DOHH2 (cell line): ENCODE measurements at regions not wholly inside any gene's neighbourhood (a gene's known extent, or its start where the extent isn't known, plus 50 kb on each side); places are given as distances from the start of the nearest gene placed in this dataset.

Source experiments
- H3F3A ChIP-seq: fragments of 200-600 bp; sonication (generic), shearing (Covaris generic); 2 replicates; pipeline ENCODE4 v1.6.0; 2016; ENCODE audit warnings: antibody characterized with exemption, mild to moderate bottlenecking; ENCODE audit not compliant: control insufficient read depth, insufficient read depth
- H3K27ac ChIP-seq: fragments of 200-600 bp; sonication (generic); 2 replicates; pipeline ENCODE4 v1.5.1; 2014; ENCODE audit warnings: low read depth, mild to moderate bottlenecking, low read length, moderate library complexity
- H3K27me3 ChIP-seq: fragments of 200-600 bp; sonication (generic); 2 replicates; pipeline ENCODE4 v1.6.1; 2014; ENCODE audit warnings: mild to moderate bottlenecking, low read length, mixed read lengths; ENCODE audit not compliant: control insufficient read depth
- H3K36me3 ChIP-seq: fragments of 200-600 bp; sonication (generic); 2 replicates; pipeline ENCODE4 v1.6.1; 2014; ENCODE audit warnings: mild to moderate bottlenecking, low read length, moderate library complexity, mixed read lengths; ENCODE audit not compliant: control insufficient read depth
- H3K4me1 ChIP-seq: fragments of 200-600 bp; sonication (generic); 2 replicates; pipeline ENCODE4 v1.6.1; 2014; ENCODE audit warnings: mild to moderate bottlenecking, low read length, mixed read lengths; ENCODE audit not compliant: control insufficient read depth
- H3K4me2 ChIP-seq: fragments of 200-600 bp; sonication (generic); 2 replicates; pipeline ENCODE4 v1.6.0; 2014; ENCODE audit warnings: mild to moderate bottlenecking, low read length, moderate library complexity
- H3K4me3 ChIP-seq: fragments of 200-600 bp; sonication (generic); 2 replicates; pipeline ENCODE4 v1.5.1; 2014; ENCODE audit warnings: mild to moderate bottlenecking, low read length, mixed read lengths
- H3K79me2 ChIP-seq: fragments of 200-600 bp; sonication (generic); 2 replicates; pipeline ENCODE4 v1.6.1; 2014; ENCODE audit warnings: mild to moderate bottlenecking, low read length, mixed read lengths; ENCODE audit not compliant: control insufficient read depth
- H3K9me2 ChIP-seq: fragments of 200-600 bp; sonication (generic); replicated peaks from 2 replicates; pipeline ENCODE4 v1.6.1; 2014; ENCODE audit warnings: mild to moderate bottlenecking, low read length, mixed read lengths; ENCODE audit not compliant: control insufficient read depth
- H3K9me3 ChIP-seq: fragments of 200-600 bp; sonication (generic); 2 replicates; pipeline ENCODE4 v1.6.1; 2014; ENCODE audit warnings: antibody characterized with exemption, low read length, mixed read lengths; ENCODE audit not compliant: control insufficient read depth, insufficient read depth
- H4K20me1 ChIP-seq: fragments of 200-600 bp; sonication (generic); 2 replicates; pipeline ENCODE4 v1.6.0; 2014; ENCODE audit warnings: low read depth, mild to moderate bottlenecking, antibody characterized with exemption, low read length, moderate library complexity; ENCODE audit not compliant: control insufficient read depth, insufficient read depth
- CTCF ChIP-seq: fragments of 200-600 bp; sonication (generic); IDR thresholded peaks from one replicate; pipeline ENCODE4 v1.5.1; 2014; ENCODE audit warnings: antibody characterized with exemption, mild to moderate bottlenecking, low read depth, low read length; ENCODE audit not compliant: poor library complexity, severe bottlenecking
- EZH2phosphoT487 ChIP-seq: fragments of 200-600 bp; sonication (generic); IDR thresholded peaks from 2 replicates; pipeline ENCODE4 v1.6.1; 2017; ENCODE audit warnings: borderline replicate concordance, mild to moderate bottlenecking, antibody characterized with exemption, low read length, moderate library complexity, mixed read lengths

GRCh38 chr5:97666783-97667182 is 483.7 kb upstream of the RIOK2 start:
- TF ChIP-seq EZH2phosphoT487, result no peak
- TF ChIP-seq CTCF, result no peak
- no peaks in the 10 kb centered on the region for H3K9me3 ChIP-seq
- H3K27ac ChIP-seq, result no peak overlapping the region
- no peaks in the 10 kb centered on the region for H3K36me3 ChIP-seq
- no peak overlapping the region for H3K4me2 ChIP-seq
- no peak overlapping the region for H3K4me3 ChIP-seq
- H3K79me2 ChIP-seq, result no peaks in the 10 kb centered on the region
- H3K27me3 ChIP-seq, result no peaks in the 10 kb centered on the region
- H4K20me1 ChIP-seq, result no peaks in the 10 kb centered on the region
- no peaks in the 10 kb centered on the region for H3K9me2 ChIP-seq
- H3F3A ChIP-seq, result no peaks in the 10 kb centered on the region
- no peaks in the 10 kb centered on the region for H3K4me1 ChIP-seq

GRCh38 chr5:97670447-97670846 is 487.4 kb upstream of the RIOK2 start:
- Histone ChIP-seq H3K27ac (no peak overlapping the region), H3K36me3 (no peaks in the 10 kb centered on the region)
- TF ChIP-seq EZH2phosphoT487, result no peak
- TF ChIP-seq CTCF, result no peak

GRCh38 chr5:97676608-97677007 is 493.6 kb upstream of the RIOK2 start:
- H3K36me3 ChIP-seq, result no peaks in the 10 kb centered on the region
- H3K27ac ChIP-seq, result no peak overlapping the region
- TF ChIP-seq EZH2phosphoT487, result no peak
- no peak for TF ChIP-seq CTCF
- no peak overlapping the region for H3K4me2 ChIP-seq
- no peaks in the 10 kb centered on the region for H3F3A ChIP-seq
- no peaks in the 10 kb centered on the region for H3K9me3 ChIP-seq
- H3K79me2 ChIP-seq, result no peaks in the 10 kb centered on the region
- H3K9me2 ChIP-seq, result no peaks in the 10 kb centered on the region
- no peaks in the 10 kb centered on the region for H3K27me3 ChIP-seq
- H4K20me1 ChIP-seq, result no peaks in the 10 kb centered on the region
- no peaks in the 10 kb centered on the region for H3K4me1 ChIP-seq
- no peak overlapping the region for H3K4me3 ChIP-seq

More at GRCh38 chr5:97670447-97670846, 487.4 kb upstream of the RIOK2 start:
- Histone ChIP-seq H3K9me2 (no peaks in the 10 kb centered on the region), H3K4me2 (no peak overlapping the region), H3K9me3 (no peaks in the 10 kb centered on the region), H3K4me3 (no peak overlapping the region), H3K79me2 (no peaks in the 10 kb centered on the region), H3K27me3 (no peaks in the 10 kb centered on the region), H4K20me1 (no peaks in the 10 kb centered on the region), H3F3A (no peaks in the 10 kb centered on the region), H3K4me1 (no peaks in the 10 kb centered on the region)

- no peaks in the 10 kb centered on the region for H3K9me2 ChIP-seq
- TF ChIP-seq EZH2phosphoT487, result no peak
- TF ChIP-seq CTCF, result no peak
- no peaks in the 10 kb centered on the region for H3K4me1 ChIP-seq
- no peaks in the 10 kb centered on the region for H4K20me1 ChIP-seq
- no peaks in the 10 kb centered on the region for H3K9me3 ChIP-seq
- H3K4me2 ChIP-seq, result no peak overlapping the region
- H3F3A ChIP-seq, result no peaks in the 10 kb centered on the region
- H3K4me3 ChIP-seq, result no peak overlapping the region
- no peaks in the 10 kb centered on the region for H3K79me2 ChIP-seq
- H3K27me3 ChIP-seq, result no peaks in the 10 kb centered on the region
- H3K27ac ChIP-seq, result no peak overlapping the region
- H3K36me3 ChIP-seq, result no peaks in the 10 kb centered on the region
These were observed 511.0 kb upstream of the RIOK2 start for GRCh38 chr5:97694091-97694490.
